Jurkat, Clone E6-1 (cell line): ENCODE measurements at regions not wholly inside any gene's neighbourhood (a gene's known extent, or its start where the extent isn't known, plus 50 kb on each side); places are given as distances from the start of the nearest gene placed in this dataset.

Experiments used
- DNase-seq: peaks from one replicate; pipeline ENCODE4 v3.0.0-alpha.2; 2011; ENCODE audit warnings: low read depth, low spot score
- H3K4me3 ChIP-seq: 2 replicates; pipeline ENCODE4 v1.5.1; 2011; ENCODE audit warnings: mild to moderate bottlenecking, low read length, control low read depth, moderate library complexity

DNA sequence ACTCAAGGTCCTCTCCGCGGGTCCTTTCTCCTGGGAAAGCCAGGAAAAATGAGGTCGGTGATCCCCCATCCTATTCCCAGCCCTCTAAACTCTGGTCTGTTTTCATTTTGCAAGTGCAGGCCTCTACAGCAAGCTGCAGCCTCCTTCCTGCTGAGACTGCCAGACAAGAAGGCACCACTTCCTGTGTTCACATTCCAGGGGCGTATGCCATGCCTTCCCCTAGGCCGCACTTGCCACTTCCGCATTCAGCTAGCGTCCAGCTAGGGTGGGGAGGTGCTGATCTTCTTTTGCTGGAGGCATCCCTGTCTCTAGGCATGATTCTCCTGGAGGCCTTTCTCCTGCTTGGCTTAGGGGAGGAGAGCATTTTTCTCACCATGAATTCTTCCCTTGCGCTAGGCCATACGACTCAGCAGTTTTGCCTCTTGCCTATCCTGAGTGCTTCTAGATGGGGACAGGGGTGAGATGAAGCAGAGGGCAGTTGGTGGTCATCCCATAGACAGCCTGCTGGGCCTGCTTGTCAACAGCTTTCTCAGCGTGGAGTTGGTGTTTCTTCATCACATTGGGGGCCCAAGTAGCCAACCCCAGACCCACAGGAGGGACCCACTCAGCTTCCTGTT, 328.9 kb downstream of the RPS24 start:
- H3K4me3 ChIP-seq, result no peak overlapping the region
- DNase-seq, result peak; percentile 35

- no peak for DNase-seq
- no peak overlapping the region for H3K4me3 ChIP-seq
These were observed 329.5 kb downstream of the RPS24 start for GRCh38 chr10:78363190-78363589.

DNA sequence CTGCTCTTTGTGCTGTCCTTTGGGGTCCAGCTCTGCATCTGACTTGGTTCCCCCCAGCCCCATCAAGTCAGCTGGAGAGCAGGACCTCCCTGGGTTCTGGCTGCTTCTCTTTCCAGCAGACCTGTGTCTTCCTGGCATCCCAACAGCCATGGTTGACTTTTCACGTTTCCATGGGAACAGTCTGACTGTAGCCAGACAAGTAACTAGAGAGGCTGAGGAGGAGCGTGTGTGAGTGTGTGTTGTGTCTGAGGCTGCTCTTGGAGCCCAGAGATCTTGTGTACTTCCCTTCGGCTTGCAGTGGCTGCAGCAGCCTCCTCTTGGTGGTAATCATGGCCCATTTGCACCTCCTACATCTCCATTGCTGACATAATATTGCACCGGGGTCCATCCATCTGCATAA, 332.0 kb downstream of the RPS24 start:
- H3K4me3 ChIP-seq, result no peak overlapping the region
- no peak for DNase-seq

DNA sequence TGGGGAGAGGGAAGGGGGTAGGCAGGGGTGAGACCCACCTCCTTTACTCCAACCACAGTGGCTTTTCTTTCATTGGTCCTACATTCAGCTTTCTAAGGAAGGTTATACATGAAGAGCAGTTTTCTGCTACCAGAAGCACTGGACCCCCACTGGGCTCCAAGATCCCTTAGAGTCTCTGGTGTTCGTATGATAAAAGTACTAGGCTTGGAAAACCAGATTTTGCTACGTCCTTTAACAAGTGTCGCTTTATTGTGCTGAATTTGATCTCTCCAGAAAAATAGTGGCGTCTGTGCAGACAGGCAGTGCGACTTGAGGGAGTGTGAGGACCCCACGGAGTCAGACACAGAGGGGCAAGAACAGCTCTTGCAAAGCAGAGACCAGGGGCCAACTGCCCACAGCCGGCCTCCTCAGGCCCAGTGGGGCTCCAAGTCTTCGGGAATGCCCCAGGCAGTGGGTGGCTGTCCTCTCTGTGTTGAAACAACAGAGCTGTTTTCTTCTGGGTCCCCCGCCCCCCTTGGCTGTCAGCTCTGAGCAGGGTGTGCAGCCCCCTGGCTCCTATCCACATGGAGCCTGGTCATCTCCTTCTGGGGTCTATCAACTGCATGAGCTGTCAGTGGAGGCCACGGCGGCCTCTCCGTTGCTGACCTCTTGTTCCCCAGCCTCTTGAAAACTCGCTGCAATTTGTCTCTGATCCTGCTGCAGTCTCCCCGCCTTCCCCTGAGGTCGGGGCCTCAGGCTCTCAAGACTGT, 333.2 kb downstream of the RPS24 start:
- H3K4me3 ChIP-seq, result no peak overlapping the region
- DNase-seq, result no peak

GRCh38 chr10:78367751-78368150, 334.1 kb downstream of the RPS24 start:
- no peak for DNase-seq
- H3K4me3 ChIP-seq, result no peak overlapping the region

GRCh38 chr10:78371136-78371535, 337.5 kb downstream of the RPS24 start:
- no peak overlapping the region for H3K4me3 ChIP-seq
- DNase-seq, result no peak

DNA sequence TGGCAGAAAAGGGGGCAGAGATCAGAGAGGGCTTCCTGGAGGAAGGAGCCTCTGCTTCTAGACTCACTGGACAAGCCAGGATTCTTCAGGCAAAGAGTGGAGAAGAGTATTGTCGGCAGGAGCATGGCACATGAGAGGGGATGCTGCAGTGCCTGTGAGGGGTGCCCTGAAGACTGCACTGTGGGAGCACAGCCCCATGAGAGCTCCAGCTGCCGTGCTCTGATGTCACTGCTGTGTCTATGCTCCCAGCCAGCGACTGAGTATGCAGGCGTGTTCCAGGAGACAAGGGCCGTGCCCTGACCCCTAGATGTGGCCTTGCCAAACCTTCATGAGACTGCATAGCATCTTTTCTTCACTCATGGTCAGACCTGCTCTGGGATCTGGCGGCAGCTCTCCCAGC, 339.1 kb downstream of the RPS24 start:
- no peak for DNase-seq
- H3K4me3 ChIP-seq, result no peak overlapping the region

DNA sequence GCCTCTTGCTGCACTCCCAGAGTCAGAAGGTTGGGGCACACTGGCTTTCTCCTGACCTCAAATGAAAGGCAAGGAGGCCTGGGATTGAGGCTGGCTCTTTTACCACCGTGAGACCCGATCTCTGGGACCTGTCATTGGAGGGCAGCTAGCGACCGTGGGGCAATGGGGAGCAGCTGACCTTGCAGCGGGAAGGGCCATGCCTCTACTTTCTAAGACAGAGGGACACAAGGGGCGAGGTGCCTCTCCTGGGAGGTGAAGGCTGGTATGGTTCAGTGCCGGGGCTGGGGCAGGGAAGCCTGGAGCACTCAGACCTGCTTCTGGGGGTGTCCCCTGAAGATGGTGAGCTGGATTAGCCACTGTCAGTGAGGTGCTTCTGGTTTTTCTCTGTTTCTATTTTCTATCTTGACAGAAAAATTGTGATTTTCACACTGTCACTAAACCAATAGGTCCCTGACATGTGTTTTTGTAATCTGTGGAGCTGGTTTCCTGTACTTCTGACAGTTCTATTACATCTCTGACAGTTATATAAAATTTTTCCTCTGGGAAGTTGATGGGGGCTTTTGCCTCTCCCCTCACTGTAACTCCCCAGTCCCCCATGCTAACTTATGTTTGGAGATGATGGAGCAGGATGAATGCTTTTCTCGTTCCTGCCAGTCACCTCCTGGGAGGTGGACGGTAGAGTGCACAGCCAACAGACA, 340.8 kb downstream of the RPS24 start:
- H3K4me3 ChIP-seq, result no peak overlapping the region
- DNase-seq, result no peak

- no peak overlapping the region for H3K4me3 ChIP-seq
- no peak for DNase-seq
These were observed 342.5 kb downstream of the RPS24 start for GRCh38 chr10:78375854-78376785.

DNA sequence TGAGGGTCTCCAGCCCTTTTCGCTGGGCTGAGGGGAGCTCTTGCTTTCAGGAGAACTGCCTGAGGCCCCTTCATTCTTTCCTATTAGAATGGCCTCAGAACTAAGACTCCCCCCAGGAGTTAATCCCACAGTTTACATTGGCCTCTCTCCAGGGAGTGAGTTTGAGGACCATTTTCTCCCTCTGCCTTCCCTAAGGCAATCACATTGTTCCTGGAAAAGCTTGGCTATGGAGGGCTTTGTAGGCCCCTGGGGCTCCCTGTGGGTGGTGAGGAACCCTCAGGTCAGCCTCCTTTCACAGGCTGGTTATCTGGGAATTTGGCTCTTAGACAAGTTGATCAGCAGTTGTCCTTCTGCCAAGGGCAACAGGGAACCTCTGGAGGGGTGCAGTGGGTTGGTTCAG, 343.7 kb downstream of the RPS24 start:
- DNase-seq, result no peak
- no peak overlapping the region for H3K4me3 ChIP-seq

GRCh38 chr10:78378192-78378591, 344.5 kb downstream of the RPS24 start:
- no peak for DNase-seq

DNA sequence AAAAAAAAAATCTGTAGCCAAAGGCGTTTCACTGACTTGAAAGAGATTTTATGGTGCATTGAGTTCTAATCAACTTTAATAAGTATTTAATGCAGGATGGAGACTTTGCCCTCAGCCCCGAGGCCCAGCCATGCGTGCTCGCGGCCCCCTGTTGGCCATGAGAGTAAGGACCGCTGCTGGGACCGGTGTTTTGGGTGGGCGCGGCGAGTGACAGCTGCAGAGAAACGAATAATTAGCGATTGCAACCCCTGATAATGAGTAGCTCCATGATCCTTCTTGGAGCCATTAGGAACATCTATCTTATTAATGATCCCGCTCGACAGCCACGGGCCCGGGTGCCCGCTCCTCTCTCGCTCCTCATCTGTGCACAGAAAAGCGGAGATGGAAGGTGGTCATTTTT, 347.4 kb downstream of the RPS24 start:
- H3K4me3 ChIP-seq, result no peak overlapping the region
- DNase-seq, result no peak

More at GRCh38 chr10:78378192-78378591, 344.5 kb downstream of the RPS24 start:
- H3K4me3 ChIP-seq, result no peak overlapping the region

DNA sequence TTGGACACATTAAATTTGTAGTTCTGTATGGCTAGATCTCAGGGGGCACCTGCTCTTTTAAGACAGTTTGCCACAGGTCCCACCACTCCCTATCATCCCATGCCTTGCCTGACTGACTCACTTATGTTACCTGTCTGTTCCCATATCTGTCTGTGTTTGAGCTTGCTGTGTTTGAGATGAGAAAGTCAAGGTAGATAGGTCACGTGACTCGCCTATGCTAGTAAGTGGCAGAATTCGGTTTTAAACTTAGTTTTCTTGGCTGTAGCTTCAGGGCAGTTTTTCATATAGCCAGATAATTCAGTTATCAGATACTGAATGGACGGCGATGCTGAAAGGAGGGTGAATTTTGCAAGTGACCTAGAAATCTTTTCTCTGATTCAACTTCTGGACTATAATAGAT, 348.4 kb downstream of the RPS24 start:
- no peak for DNase-seq

GRCh38 chr10:78382772-78383171, 349.1 kb downstream of the RPS24 start:
- no peak overlapping the region for H3K4me3 ChIP-seq
- no peak for DNase-seq

More for the DNA sequence above, 348.4 kb downstream of the RPS24 start:
- H3K4me3 ChIP-seq, result no peak overlapping the region

DNA sequence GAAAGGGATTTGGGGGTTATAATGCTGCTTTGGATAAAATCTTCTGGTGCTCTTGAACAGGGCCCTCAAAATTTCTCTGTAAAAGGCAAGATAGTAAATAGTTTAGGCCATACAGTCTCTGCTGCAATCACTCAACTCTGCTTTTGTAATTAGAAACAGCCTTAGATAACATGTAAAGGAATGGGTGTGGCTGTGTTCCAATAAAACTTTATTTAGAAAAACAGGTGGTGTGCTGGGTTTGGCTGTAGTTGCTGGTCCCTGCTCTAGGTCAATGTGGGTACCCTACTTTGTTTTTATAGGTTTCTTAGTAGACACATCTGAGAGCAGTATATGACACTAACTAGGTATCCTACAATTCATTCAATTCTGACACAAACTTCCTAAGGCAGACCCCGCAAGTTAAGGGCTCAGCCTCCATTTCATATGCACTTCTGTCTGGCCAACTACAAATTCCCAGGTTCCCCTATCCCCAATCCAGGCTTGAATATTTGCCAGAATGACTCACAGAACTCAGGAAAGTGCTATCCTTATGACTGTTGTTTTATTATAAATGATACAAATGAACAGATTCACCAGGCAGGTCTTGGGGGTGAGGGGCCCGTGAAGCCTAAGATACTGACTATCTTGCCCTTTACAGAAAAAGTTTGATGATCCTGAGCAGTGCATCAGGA, 349.9 kb downstream of the RPS24 start:
- DNase-seq, result no peak
- H3K4me3 ChIP-seq, result no peak overlapping the region

DNA sequence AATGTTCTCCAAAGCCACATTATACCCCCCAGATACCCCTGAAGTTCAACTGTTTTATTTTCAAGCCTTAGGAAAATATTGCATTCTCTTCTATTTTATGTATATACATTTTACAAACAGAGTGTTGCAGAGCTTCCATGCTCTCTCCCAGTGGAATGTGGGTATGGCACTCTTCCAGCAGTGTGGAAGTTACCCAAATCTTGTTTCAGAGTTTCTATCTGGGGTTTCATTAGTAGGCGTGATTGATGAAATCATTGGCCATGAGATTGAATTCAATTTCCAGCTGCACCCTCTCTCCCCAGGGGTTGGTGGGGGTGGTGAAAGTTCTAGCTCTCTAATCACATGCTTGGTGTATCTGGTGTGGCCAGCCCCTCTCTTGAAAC, 350.4 kb downstream of the RPS24 start:
- DNase-seq, result no peak
- H3K4me3 ChIP-seq, result no peak overlapping the region

DNA sequence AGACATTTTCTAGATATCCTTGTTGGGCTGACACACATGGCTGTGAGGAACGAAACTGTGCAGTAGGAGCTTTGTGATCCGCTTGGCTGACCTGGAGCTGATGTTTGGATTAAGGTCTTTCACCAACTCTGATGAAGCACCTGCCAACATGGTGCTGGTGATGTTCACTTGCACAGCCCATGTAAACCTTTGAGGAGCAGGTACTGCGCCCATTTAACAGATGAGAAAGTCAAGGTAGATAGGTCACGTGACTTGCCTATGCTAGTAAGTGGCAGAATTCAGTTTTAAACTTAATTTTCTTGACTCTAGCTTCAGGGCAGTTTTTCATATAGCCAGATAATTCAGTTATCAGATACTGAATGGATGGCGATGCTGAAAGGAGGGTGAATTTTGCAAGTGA, 351.9 kb downstream of the RPS24 start:
- DNase-seq, result no peak
- H3K4me3 ChIP-seq, result no peak overlapping the region

GRCh38 chr10:78386509-78386908, 352.8 kb downstream of the RPS24 start:
- no peak for DNase-seq
- H3K4me3 ChIP-seq, result no peak overlapping the region
